PC-3 (cell line): ENCODE measurements at regions not wholly inside any gene's neighbourhood (a gene's known extent, or its start where the extent isn't known, plus 50 kb on each side); places are given as distances from the start of the nearest gene placed in this dataset.

Source experiments
- ATAC-seq: fragments of 200-7000 bp; cut with Tn5 transposase; 2 replicates; pipeline ENCODE4 v1.9.1; 2020; ENCODE audit warnings: mild to moderate bottlenecking, moderate library complexity
- BruUV-seq: library from RNA; stranded (reverse); fragments of 400-500 nt; replicated peaks from 2 replicates; lab custom pipeline; 2021; lab: Mats Ljungman, UMichigan
- CTCF ChIA-PET: fragments of 300-600 bp; sonication (Branson Sonifier 250); formaldehyde crosslinking; loops from one replicate; lab custom pipeline; 2022; ENCODE audit warnings: antibody characterized with exemption; lab: Charles Lee
- POLR2A ChIA-PET: fragments of 300-600 bp; sonication (Branson Sonifier 250); formaldehyde crosslinking; loops from one replicate; lab custom pipeline; 2022; ENCODE audit warnings: antibody characterized with exemption; ENCODE audit not compliant: unreplicated experiment; lab: Charles Lee
- DNase-seq: peaks from one replicate; pipeline ENCODE4 v3.0.0-alpha.2; 2015
- H2AFZ ChIP-seq: fragments of 300-600 bp; sonication (generic); 2 replicates; pipeline ENCODE4 v1.6.0; 2016; ENCODE audit warnings: antibody characterized with exemption, low read length
- H3F3A ChIP-seq: fragments of 300-600 bp; sonication (generic); one replicate; pipeline ENCODE4 v1.6.0; 2017; ENCODE audit warnings: antibody characterized with exemption, low read length, control low read depth, mild to moderate bottlenecking; ENCODE audit not compliant: unreplicated experiment
- H3K27ac ChIP-seq: fragments of 300-600 bp; sonication (generic); 2 replicates; pipeline ENCODE4 v1.5.1; 2016; ENCODE audit warnings: mild to moderate bottlenecking, low read length
- H3K27me3 ChIP-seq: fragments of 300-600 bp; sonication (generic); 2 replicates; pipeline ENCODE4 v1.6.1; 2016; ENCODE audit warnings: low read length, mixed read lengths
- H3K36me3 ChIP-seq: fragments of 300-600 bp; sonication (generic); 2 replicates; pipeline ENCODE4 v1.6.1; 2016; ENCODE audit warnings: low read depth, mixed run types, low read length, mixed read lengths
- H3K4me1 ChIP-seq: fragments of 300-600 bp; sonication (generic); 2 replicates; pipeline ENCODE4 v1.5.1; 2016; ENCODE audit warnings: low read length; ENCODE audit not compliant: insufficient read depth
- H3K4me2 ChIP-seq: fragments of 300-600 bp; sonication (generic); 2 replicates; pipeline ENCODE4 v1.6.0; 2016; ENCODE audit warnings: low read length
- H3K4me3 ChIP-seq: fragments of 300-600 bp; sonication (generic); 2 replicates; pipeline ENCODE4 v1.5.1; 2016; ENCODE audit warnings: mild to moderate bottlenecking, low read length, mixed read lengths
- H3K79me2 ChIP-seq: fragments of 300-600 bp; sonication (generic); 2 replicates; pipeline ENCODE4 v1.6.1; 2017; ENCODE audit warnings: low read length, mixed read lengths
- H3K9ac ChIP-seq: fragments of 300-600 bp; sonication (generic); 2 replicates; pipeline ENCODE4 v1.6.0; 2016; ENCODE audit warnings: mild to moderate bottlenecking, low read length
- H3K9me2 ChIP-seq: fragments of 300-600 bp; sonication (generic); replicated peaks from 2 replicates; pipeline ENCODE4 v1.6.1; 2016; ENCODE audit warnings: mixed run types, low read length, mixed read lengths
- H3K9me3 ChIP-seq: fragments of 300-600 bp; sonication (generic); 2 replicates; pipeline ENCODE4 v1.6.1; 2016; ENCODE audit warnings: low read length, mixed read lengths
- H4K20me1 ChIP-seq: fragments of 300-600 bp; sonication (generic); 2 replicates; pipeline ENCODE4 v1.6.1; 2016; ENCODE audit warnings: low read length, mixed read lengths
- CTCF ChIP-seq: fragments of 300-600 bp; sonication (generic); conservative IDR thresholded peaks from 2 replicates; pipeline ENCODE4 v1.5.1; 2017; ENCODE audit warnings: antibody characterized with exemption, low read depth, mild to moderate bottlenecking, low read length
- EZH2 ChIP-seq: fragments of 300-600 bp; sonication (generic); IDR thresholded peaks from one replicate; pipeline ENCODE4 v1.6.1; 2017; ENCODE audit warnings: antibody characterized with exemption, mild to moderate bottlenecking, low read length; ENCODE audit not compliant: unreplicated experiment
- EZH2phosphoT487 ChIP-seq: fragments of 300-600 bp; sonication (generic); IDR thresholded peaks from 2 replicates; pipeline ENCODE4 v1.6.1; 2018; ENCODE audit warnings: mild to moderate bottlenecking, antibody characterized with exemption, low read length, borderline replicate concordance
- intact Hi-C: fragments of 100-400 bp; cut with micrococcal nuclease; formaldehyde crosslinking; loops from 2 replicates; pipeline ENCODE4 v1.9.0; 2023

GRCh38 chr22:34161431-34162123 lies 241.3 kb upstream of the LARGE1 start:
- Histone ChIP-seq H3K4me1 (no peaks in the 10 kb centered on the region), H3K4me3 (no peak overlapping the region), H2AFZ (no peak overlapping the region), H3K79me2 (no peaks in the 10 kb centered on the region), H4K20me1 (no peaks in the 10 kb centered on the region), H3K9me3 (no peaks in the 10 kb centered on the region), H3K4me2 (no peak overlapping the region), H3K27ac (no peak overlapping the region), H3K9me2 (no peaks in the 10 kb centered on the region), H3K9ac (no peak overlapping the region), H3F3A (no peaks in the 10 kb centered on the region), H3K27me3 (no peaks in the 10 kb centered on the region), H3K36me3 (no peaks in the 10 kb centered on the region)
- BruUV-seq: no TSS peak
- ChIA-PET CTCF (no interaction called here), POLR2A (no interaction called here)
- TF ChIP-seq CTCF: no peak
- no peak for TF ChIP-seq EZH2phosphoT487
- no peak for TF ChIP-seq EZH2
- no peak for ATAC-seq
- intact Hi-C loops: no loop called here
- no peak for DNase-seq

- TF ChIP-seq CTCF: no peak
- TF ChIP-seq EZH2phosphoT487: no peak
- TF ChIP-seq EZH2: no peak
- ChIA-PET CTCF (no interaction called here), POLR2A (no interaction called here)
These were observed 278.7 kb upstream of the LARGE1 start for GRCh38 chr22:34198976-34199375.

GRCh38 chr22:34210301-34210700 lies 290.0 kb upstream of the LARGE1 start:
- no peak overlapping the region for H3K4me3 ChIP-seq
- H3K4me2 ChIP-seq: no peak overlapping the region
- no peak overlapping the region for H2AFZ ChIP-seq
- H3K9ac ChIP-seq: no peak overlapping the region
- H3K79me2 ChIP-seq: no peaks in the 10 kb centered on the region
- H3K9me3 ChIP-seq: 0 out of 2 replicates have a peak, but pooled peaks cover 4% of the 10 kb centered on the region
- H3K4me1 ChIP-seq: no peaks in the 10 kb centered on the region
- ATAC-seq (no peak), DNase-seq (no peak)
- BruUV-seq: no TSS peak
- H3K27ac ChIP-seq: no peak overlapping the region
- CTCF ChIA-PET: no interaction called here
- H3K27me3 ChIP-seq: no peaks in the 10 kb centered on the region
- H3K9me2 ChIP-seq: no peaks in the 10 kb centered on the region
- POLR2A ChIA-PET: no interaction called here
- no peaks in the 10 kb centered on the region for H4K20me1 ChIP-seq
- no peak for TF ChIP-seq CTCF
- no peak for TF ChIP-seq EZH2
- TF ChIP-seq EZH2phosphoT487: no peak
- H3F3A ChIP-seq: no peaks in the 10 kb centered on the region
- H3K36me3 ChIP-seq: no peaks in the 10 kb centered on the region
- intact Hi-C loops: no loop called here

More at GRCh38 chr22:34198976-34199375, 278.7 kb upstream of the LARGE1 start:
- intact Hi-C loops: no loop called here
- Histone ChIP-seq H3K79me2 (no peaks in the 10 kb centered on the region), H3K27ac (no peak overlapping the region), H3F3A (no peaks in the 10 kb centered on the region), H3K9me2 (no peaks in the 10 kb centered on the region), H3K9ac (no peak overlapping the region), H3K27me3 (no peaks in the 10 kb centered on the region), H3K9me3 (no peaks in the 10 kb centered on the region), H4K20me1 (no peaks in the 10 kb centered on the region), H2AFZ (no peak overlapping the region), H3K36me3 (no peaks in the 10 kb centered on the region), H3K4me3 (no peak overlapping the region), H3K4me1 (no peaks in the 10 kb centered on the region), H3K4me2 (no peak overlapping the region)
- ATAC-seq (no peak), DNase-seq (no peak)
- BruUV-seq: no TSS peak
